Activated T-cell treated with anti-CD3 and anti-CD28 coated beads, Interleukin-2, amount 50 U/mL, for 48 hours (primary cell): ENCODE measurements at regions not wholly inside any gene's neighbourhood (a gene's known extent, or its start where the extent isn't known, plus 50 kb on each side); places are given as distances from the start of the nearest gene placed in this dataset.
A peak's percentile ranks its signal among the peaks of the same experiment; 100 is the strongest.

Experiments
- DNase-seq, 2 experiments: peaks; one replicate each; pipeline ENCODE4 v3.0.0-alpha.2; 2020

- peak; percentile 74 to 75 for DNase-seq
Measured at GRCh38 chr5:1666812-1667588, 132.6 kb downstream of the MRPL36 start.

- no peak for DNase-seq
Measured at GRCh38 chr5:1666221-1666620, 133.4 kb downstream of the MRPL36 start.

- no peak for DNase-seq
Measured at GRCh38 chr5:1665803-1666202, 133.8 kb downstream of the MRPL36 start.

GRCh38 chr5:1665231-1665630 lies 134.4 kb downstream of the MRPL36 start:
- peak in 1 of 2 experiments; percentile 9 for DNase-seq

- peak in 1 of 2 experiments; percentile 7 for DNase-seq
Measured at GRCh38 chr5:1663186-1663585, 136.5 kb downstream of the MRPL36 start.

GRCh38 chr5:1662559-1663085 lies 137.0 kb downstream of the MRPL36 start:
- DNase-seq = peak in 1 of 2 experiments; percentile 11

GRCh38 chr5:1661831-1662558 lies 137.6 kb downstream of the MRPL36 start:
- peak in 1 of 2 experiments; percentile 4 for DNase-seq

GRCh38 chr5:1661311-1661710 lies 137.6 kb upstream of the LPCAT1 start:
- DNase-seq = peak in 1 of 2 experiments; percentile 10

- no peak for DNase-seq
Measured at GRCh38 chr5:1660511-1660910, 136.8 kb upstream of the LPCAT1 start.

GRCh38 chr5:1660001-1660400 lies 136.2 kb upstream of the LPCAT1 start:
- peak in 1 of 2 experiments; percentile 7 for DNase-seq

- DNase-seq = no peak
Measured at GRCh38 chr5:1659100-1659981, 135.6 kb upstream of the LPCAT1 start.

- DNase-seq = no peak
Measured at GRCh38 chr5:1658665-1659064, 134.9 kb upstream of the LPCAT1 start.

GRCh38 chr5:1657161-1657741 lies 133.5 kb upstream of the LPCAT1 start:
- peak in 1 of 2 experiments; percentile 12 for DNase-seq

- peak in 1 of 2 experiments; percentile 15 for DNase-seq
Measured at GRCh38 chr5:1656271-1656975, 132.7 kb upstream of the LPCAT1 start.

GRCh38 chr5:1655496-1656270 lies 131.9 kb upstream of the LPCAT1 start:
- peak; percentile 11 to 14 for DNase-seq

GRCh38 chr5:1654786-1655495 lies 131.2 kb upstream of the LPCAT1 start:
- DNase-seq = peak in 1 of 2 experiments; percentile 17

- DNase-seq = peak; percentile 63 to 72
Measured at GRCh38 chr5:1653698-1654651, 130.2 kb upstream of the LPCAT1 start.

- peak; percentile 41 to 50 for DNase-seq
Measured at GRCh38 chr5:1652873-1653697, 129.3 kb upstream of the LPCAT1 start.
